WERI-Rb-1 (cell line): ENCODE measurements at regions not wholly inside any gene's neighbourhood (a gene's known extent, or its start where the extent isn't known, plus 50 kb on each side); places are given as distances from the start of the nearest gene placed in this dataset.

Experiments
- DNase-seq: peaks from one replicate; pipeline ENCODE4 v3.0.0-alpha.2; 2020
- H3K27ac ChIP-seq: fragments of 250-450 bp; sonication (Bioruptor Pico); 2 replicates; pipeline ENCODE4 v1.5.1; 2020; ENCODE audit warnings: mild to moderate bottlenecking, moderate library complexity
- H3K27me3 ChIP-seq: fragments of 250-450 bp; sonication (Bioruptor Pico); 2 replicates; pipeline ENCODE4 v1.5.1; 2021; ENCODE audit warnings: mild to moderate bottlenecking, low read depth, moderate library complexity; ENCODE audit not compliant: insufficient read depth, severe bottlenecking
- H3K36me3 ChIP-seq: fragments of 250-450 bp; sonication (Bioruptor Pico); 2 replicates; pipeline ENCODE4 v1.5.1; 2020; ENCODE audit warnings: mild to moderate bottlenecking, moderate library complexity
- H3K4me3 ChIP-seq: 2 replicates; pipeline ENCODE4 v1.5.1; 2011; ENCODE audit warnings: low read depth, mild to moderate bottlenecking, control low read depth, low read length
- H3K9me3 ChIP-seq: fragments of 250-450 bp; sonication (Bioruptor Pico); 2 replicates; pipeline ENCODE4 v1.5.1; 2021; ENCODE audit warnings: mild to moderate bottlenecking, moderate library complexity; ENCODE audit not compliant: severe bottlenecking
- CTCF ChIP-seq: IDR thresholded peaks from 2 replicates; pipeline ENCODE4 v1.5.1; 2011; ENCODE audit warnings: low read depth, mild to moderate bottlenecking, control low read depth, inconsistent platforms, low read length

GRCh38 chr15:81434851-81435250 is 60.8 kb upstream of the TMC3 start:
- no peak overlapping the region for H3K4me3 ChIP-seq
- TF ChIP-seq CTCF: no peak
- no peaks in the 10 kb centered on the region for H3K27me3 ChIP-seq
- DNase-seq: no peak
- no peaks in the 10 kb centered on the region for H3K36me3 ChIP-seq
- H3K9me3 ChIP-seq: no peaks in the 10 kb centered on the region
- no peak overlapping the region for H3K27ac ChIP-seq

GRCh38 chr15:81433462-81433861 is 59.4 kb upstream of the TMC3 start:
- no peak overlapping the region for H3K27ac ChIP-seq
- no peak overlapping the region for H3K4me3 ChIP-seq
- no peak for TF ChIP-seq CTCF
- DNase-seq: no peak
- H3K9me3 ChIP-seq: no peaks in the 10 kb centered on the region
- H3K36me3 ChIP-seq: no peaks in the 10 kb centered on the region
- H3K27me3 ChIP-seq: no peaks in the 10 kb centered on the region

- no peak for TF ChIP-seq CTCF
- no peaks in the 10 kb centered on the region for H3K27me3 ChIP-seq
- H3K9me3 ChIP-seq: no peaks in the 10 kb centered on the region
- no peak overlapping the region for H3K4me3 ChIP-seq
- no peak for DNase-seq
- no peaks in the 10 kb centered on the region for H3K36me3 ChIP-seq
- no peak overlapping the region for H3K27ac ChIP-seq
Observed at GRCh38 chr15:81432179-81432578, 58.2 kb upstream of the TMC3 start.

GRCh38 chr15:81427176-81427575 is 53.2 kb upstream of the TMC3 start:
- H3K27ac ChIP-seq: peak overlapping the region; percentile 56
- no peak overlapping the region for H3K4me3 ChIP-seq
- TF ChIP-seq CTCF: no peak
- DNase-seq: peak; percentile 65
- H3K36me3 ChIP-seq: no peaks in the 10 kb centered on the region
- H3K9me3 ChIP-seq: no peaks in the 10 kb centered on the region
- no peaks in the 10 kb centered on the region for H3K27me3 ChIP-seq

- Histone ChIP-seq H3K36me3 (no peaks in the 10 kb centered on the region), H3K27me3 (no peaks in the 10 kb centered on the region), H3K27ac (no peak overlapping the region), H3K9me3 (no peaks in the 10 kb centered on the region), H3K4me3 (no peak overlapping the region)
- no peak for DNase-seq
- no peak for TF ChIP-seq CTCF
Observed at GRCh38 chr15:81425905-81426304, 51.9 kb upstream of the TMC3 start.
